CD14-positive monocyte (primary cell): ENCODE measurements at regions not wholly inside any gene's neighbourhood (a gene's known extent, or its start where the extent isn't known, plus 50 kb on each side); places are given as distances from the start of the nearest gene placed in this dataset.

Experiments used
- DNase-seq, 3 donors: peaks; one replicate each; pipeline ENCODE4 v3.0.0-alpha.2; 2011 to 2022
- H2AFZ ChIP-seq: 2 replicates; pipeline ENCODE4 v1.6.0; 2012; ENCODE audit warnings: mild to moderate bottlenecking, low read depth, low read length, inconsistent platforms; ENCODE audit not compliant: insufficient read depth, poor library complexity, severe bottlenecking
- H3K27ac ChIP-seq, 2 donors: 1 replicate in 1 of 2; 2 replicates in 1 of 2; pipeline ENCODE4 v1.5.1; 2012 to 2013; ENCODE audit warnings: low read length in 2 of 2, control low read depth in 1 of 2, inconsistent platforms in 1 of 2, low read depth in 1 of 2, mild to moderate bottlenecking in 1 of 2
- H3K27me3 ChIP-seq, 2 donors: one replicate each; pipeline versions ENCODE4 v1.6.0 to v1.6.1; 2011 to 2013; ENCODE audit warnings: low read length in 2 of 2; ENCODE audit not compliant: control insufficient read depth in 2 of 2, insufficient read depth in 2 of 2
- H3K36me3 ChIP-seq, 2 donors: replicated peaks in 1 of 2; 1 replicate in 1 of 2; 2 replicates in 1 of 2; pipeline versions ENCODE4 v1.5.1 to v1.6.1; 2012 to 2013; ENCODE audit warnings: low read length in 2 of 2, control low read depth in 1 of 2, inconsistent platforms in 1 of 2, mild to moderate bottlenecking in 1 of 2; ENCODE audit not compliant: insufficient read depth in 2 of 2, control insufficient read depth in 1 of 2
- H3K4me1 ChIP-seq, 2 donors: 1 replicate in 1 of 2; 2 replicates in 1 of 2; pipeline versions ENCODE4 v1.5.1 to v1.6.1; 2012 to 2013; ENCODE audit warnings: low read length in 2 of 2, control low read depth in 1 of 2, inconsistent platforms in 1 of 2, mild to moderate bottlenecking in 1 of 2, moderate library complexity in 1 of 2; ENCODE audit not compliant: insufficient read depth in 2 of 2, control insufficient read depth in 1 of 2
- H3K4me2 ChIP-seq: replicated peaks from 2 replicates; pipeline ENCODE3; 2012; ENCODE audit warnings: low read length, moderate library complexity, mild to moderate bottlenecking; ENCODE audit not compliant: poor library complexity, severe bottlenecking; ENCODE audit errors: extremely low read depth
- H3K4me3 ChIP-seq, 3 experiments: fragments of 200-600 bp in 1 of 3; sonication (generic) in 1 of 3; replicated peaks in 1 of 3; 1 replicate in 2 of 3; 2 replicates in 1 of 3; pipeline ENCODE4 v1.5.1; 2011 to 2013; ENCODE audit warnings: low read length in 3 of 3, mild to moderate bottlenecking in 3 of 3, control low read depth in 2 of 3, low read depth in 2 of 3, inconsistent platforms in 1 of 3, moderate library complexity in 1 of 3
- H3K79me2 ChIP-seq: 2 replicates; pipeline ENCODE4 v1.6.0; 2012; ENCODE audit warnings: mild to moderate bottlenecking, control low read depth, inconsistent platforms, low read length, moderate library complexity; ENCODE audit not compliant: insufficient read depth
- H3K9ac ChIP-seq: 2 replicates; pipeline ENCODE4 v1.6.0; 2017; ENCODE audit warnings: low read length, mild to moderate bottlenecking; ENCODE audit not compliant: insufficient read depth, poor library complexity, severe bottlenecking
- H3K9me3 ChIP-seq, 2 donors: replicated peaks in 1 of 2; 1 replicate in 1 of 2; 2 replicates in 1 of 2; pipeline versions ENCODE4 v1.5.1 to v1.6.1; 2012 to 2013; ENCODE audit warnings: low read length in 2 of 2, control low read depth in 1 of 2; ENCODE audit not compliant: control insufficient read depth in 1 of 2, insufficient read depth in 1 of 2
- H4K20me1 ChIP-seq: 2 replicates; pipeline ENCODE4 v1.6.0; 2012; ENCODE audit warnings: mild to moderate bottlenecking, low read length, control low read depth, moderate library complexity; ENCODE audit not compliant: insufficient read depth
- H3K27ac Mint-ChIP-seq, 7 donors: one replicate each; pipeline ENCODE4 v1.8.0; 2020; ENCODE audit warnings: mild to moderate bottlenecking in 7 of 7, mixed read lengths in 7 of 7, moderate library complexity in 6 of 7, inconsistent platforms in 2 of 7
- H3K27me3 Mint-ChIP-seq, 3 donors: one replicate each; pipeline ENCODE4 v1.8.0; 2021 to 2022; ENCODE audit warnings: low read depth in 3 of 3, mild to moderate bottlenecking in 3 of 3, mixed read lengths in 3 of 3, moderate library complexity in 3 of 3, inconsistent platforms in 1 of 3
- H3K36me3 Mint-ChIP-seq, 2 donors: one replicate each; pipeline ENCODE4 v1.8.0; 2020; ENCODE audit warnings: mixed read lengths in 2 of 2, inconsistent platforms in 1 of 2, mild to moderate bottlenecking in 1 of 2
- H3K4me1 Mint-ChIP-seq: one replicate; pipeline ENCODE4 v1.8.0; 2020; ENCODE audit warnings: mild to moderate bottlenecking, mixed read lengths
- H3K4me3 Mint-ChIP-seq, 2 donors: one replicate each; pipeline ENCODE4 v1.8.0; 2020; ENCODE audit warnings: mild to moderate bottlenecking in 2 of 2, mixed read lengths in 2 of 2, moderate library complexity in 1 of 2
- H3K9me3 Mint-ChIP-seq, 7 donors: one replicate each; pipeline ENCODE4 v1.8.0; 2020 to 2022; ENCODE audit warnings: mixed read lengths in 7 of 7, mild to moderate bottlenecking in 6 of 7, moderate library complexity in 6 of 7, inconsistent platforms in 2 of 7
- WGBS: methylation state at CpG from one replicate; pipeline ENCODE4 v1.1.5; 2013; ENCODE audit warnings: missing lambda C conversion rate; ENCODE audit not compliant: insufficient coverage; 5-methylcytosine and 5-hydroxymethylcytosine counted together
- intact Hi-C, 2 donors: fragments of 100-400 bp; cut with micrococcal nuclease; formaldehyde crosslinking; loops; one replicate each; pipeline versions ENCODE4 v1.15.0 to v1.15.1; 2023
- TF ChIP-seq, protein P1 (sequence below): fragments of 200-600 bp; IDR thresholded peaks from one replicate; pipeline ENCODE4 v1.8.0; 2022; ENCODE audit warnings: antibody characterized with exemption, mild to moderate bottlenecking

DNA sequence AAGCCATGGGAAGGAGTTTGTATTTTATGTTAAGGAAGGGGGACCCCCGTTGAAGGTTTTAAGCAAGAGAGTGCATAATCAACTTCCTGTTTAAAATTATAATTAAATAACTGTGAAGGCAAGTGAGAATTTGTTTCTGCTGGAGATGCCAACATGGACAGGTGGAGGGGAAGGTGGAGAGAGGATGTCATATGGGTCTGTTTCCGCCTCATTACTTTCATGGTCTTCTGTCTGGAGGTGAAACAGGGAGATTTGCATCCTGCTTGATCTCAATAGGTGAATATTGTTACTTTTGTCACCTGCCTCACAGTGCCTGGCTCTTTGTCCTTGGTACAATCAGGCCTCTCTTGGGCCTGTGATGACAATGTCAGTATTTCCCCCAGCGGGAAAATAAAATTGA is 300.6 kb upstream of the LMCD1 start:
- peaks cover 0 to 8% (median 8%) of the 10 kb centered on the region in 7 donors for H3K9me3 Mint-ChIP-seq
- H3K9ac ChIP-seq = no peak overlapping the region
- no peaks in the 10 kb centered on the region for H3K4me1 Mint-ChIP-seq
- no peak overlapping the region for H3K4me3 ChIP-seq
- H3K4me2 ChIP-seq = no peak overlapping the region
- DNase-seq = no peak
- no peaks in the 10 kb centered on the region for H3K4me1 ChIP-seq
- no peaks in the 10 kb centered on the region for H3K27me3 ChIP-seq
- no peaks in the 10 kb centered on the region for H4K20me1 ChIP-seq
- no peak overlapping the region for H2AFZ ChIP-seq
- no peaks in the 10 kb centered on the region for H3K36me3 ChIP-seq
- H3K27ac ChIP-seq = no peak overlapping the region
- H3K9me3 ChIP-seq = peaks cover 2 to 9% of the 10 kb centered on the region in 2 donors
- no peak overlapping the region for H3K4me3 Mint-ChIP-seq
- no peaks in the 10 kb centered on the region for H3K36me3 Mint-ChIP-seq
- no peaks in the 10 kb centered on the region for H3K79me2 ChIP-seq
- TF ChIP-seq, protein P1, sequence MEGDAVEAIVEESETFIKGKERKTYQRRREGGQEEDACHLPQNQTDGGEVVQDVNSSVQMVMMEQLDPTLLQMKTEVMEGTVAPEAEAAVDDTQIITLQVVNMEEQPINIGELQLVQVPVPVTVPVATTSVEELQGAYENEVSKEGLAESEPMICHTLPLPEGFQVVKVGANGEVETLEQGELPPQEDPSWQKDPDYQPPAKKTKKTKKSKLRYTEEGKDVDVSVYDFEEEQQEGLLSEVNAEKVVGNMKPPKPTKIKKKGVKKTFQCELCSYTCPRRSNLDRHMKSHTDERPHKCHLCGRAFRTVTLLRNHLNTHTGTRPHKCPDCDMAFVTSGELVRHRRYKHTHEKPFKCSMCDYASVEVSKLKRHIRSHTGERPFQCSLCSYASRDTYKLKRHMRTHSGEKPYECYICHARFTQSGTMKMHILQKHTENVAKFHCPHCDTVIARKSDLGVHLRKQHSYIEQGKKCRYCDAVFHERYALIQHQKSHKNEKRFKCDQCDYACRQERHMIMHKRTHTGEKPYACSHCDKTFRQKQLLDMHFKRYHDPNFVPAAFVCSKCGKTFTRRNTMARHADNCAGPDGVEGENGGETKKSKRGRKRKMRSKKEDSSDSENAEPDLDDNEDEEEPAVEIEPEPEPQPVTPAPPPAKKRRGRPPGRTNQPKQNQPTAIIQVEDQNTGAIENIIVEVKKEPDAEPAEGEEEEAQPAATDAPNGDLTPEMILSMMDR = no peak
- H3K27me3 Mint-ChIP-seq = peaks cover 0 to 2% (median 1%) of the 10 kb centered on the region in 3 donors
- intact Hi-C loops = no loop called here
- peak overlapping the region in 1 of 7 donors; percentile 2 for H3K27ac Mint-ChIP-seq
- WGBS = 100% methylated on average over 1 of the region's 3 CpGs

DNA sequence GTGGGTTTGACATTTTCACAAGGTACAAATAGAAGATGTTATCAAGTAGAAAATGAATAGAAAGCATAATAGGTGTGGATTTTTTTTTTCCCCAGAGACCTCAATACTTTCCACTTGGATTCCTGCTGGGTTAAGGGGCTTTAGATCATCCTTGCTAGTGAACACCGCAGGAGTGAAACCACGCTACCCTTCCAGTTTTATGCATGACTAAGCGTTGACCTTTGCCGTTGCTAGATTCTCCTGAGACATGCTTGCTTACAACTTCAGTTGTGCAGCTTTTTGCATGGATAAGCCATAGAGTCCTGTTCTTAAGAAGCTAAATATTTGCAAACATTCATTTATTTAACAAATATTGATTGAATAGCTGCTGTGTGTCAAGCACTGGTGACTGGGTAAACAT is 299.7 kb upstream of the LMCD1 start:
- Mint-ChIP-seq H3K4me1 (no peaks in the 10 kb centered on the region), H3K4me3 (no peak overlapping the region), H3K9me3 (peaks cover 0 to 6% (median 2%) of the 10 kb centered on the region in 7 donors), H3K27ac (no peak overlapping the region), H3K27me3 (peaks cover 0 to 2% (median 1%) of the 10 kb centered on the region in 3 donors), H3K36me3 (no peaks in the 10 kb centered on the region)
- WGBS = 90% methylated on average over 4 of the region's 4 CpGs
- Histone ChIP-seq H3K9ac (no peak overlapping the region), H3K79me2 (no peaks in the 10 kb centered on the region), H3K36me3 (no peaks in the 10 kb centered on the region), H3K27ac (no peak overlapping the region), H4K20me1 (no peaks in the 10 kb centered on the region), H3K27me3 (no peaks in the 10 kb centered on the region), H3K4me1 (no peaks in the 10 kb centered on the region), H2AFZ (no peak overlapping the region), H3K4me3 (no peak overlapping the region), H3K4me2 (no peak overlapping the region), H3K9me3 (peaks cover 0 to under 1% of the 10 kb centered on the region in 2 donors)
- TF ChIP-seq, protein P1 = no peak
- no peak for DNase-seq
- intact Hi-C loops = no loop called here
